ENCODE measurements at regions not wholly inside any gene's neighbourhood (a gene's known extent, or its start where the extent isn't known, plus 50 kb on each side); places are given as distances from the start of the nearest gene placed in this dataset.

DNA sequence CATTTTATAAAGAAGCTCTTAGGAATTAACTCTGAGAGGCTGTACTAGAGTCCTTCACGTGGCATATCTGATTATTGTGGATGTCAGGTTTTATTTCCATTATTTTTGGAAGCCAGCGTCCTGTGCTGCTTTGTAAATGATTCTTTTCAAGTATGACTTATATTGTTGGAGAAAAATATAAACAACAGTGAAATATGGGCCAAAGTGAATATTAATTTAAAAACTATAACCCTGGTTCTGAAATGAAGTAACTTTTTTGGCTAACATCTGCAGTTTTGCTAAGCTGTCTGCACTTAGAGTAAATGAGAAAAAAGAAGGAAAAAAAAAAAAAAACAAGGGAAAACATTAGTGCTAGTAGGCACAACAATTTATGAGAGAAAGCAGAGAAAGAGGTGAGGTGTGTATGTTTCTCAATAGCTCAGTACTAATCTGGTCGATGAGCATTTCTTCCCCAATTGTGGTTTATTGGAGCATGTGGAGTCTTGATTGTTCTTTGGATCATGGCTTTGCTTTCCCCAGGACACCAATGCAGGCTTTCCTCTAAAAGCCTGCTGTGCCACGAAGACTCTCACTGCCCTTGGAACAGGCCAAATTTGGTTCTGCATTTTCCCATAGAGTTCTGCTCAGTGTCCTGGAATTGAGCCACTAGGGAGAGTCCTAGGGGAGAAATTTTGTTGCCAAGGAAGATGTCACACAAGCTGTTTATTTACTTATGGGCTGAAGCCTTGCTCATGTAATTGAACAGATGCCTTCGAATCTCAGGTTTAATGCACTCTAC is 273.3 kb downstream of the DKK2 start:
- WGBS, 2 donors: 34 to 45% methylated on average over 5 of the region's 5 CpGs
- intact Hi-C loops (cut with DNase I): no loop called here
- H3K27ac ChIP-seq: no peak overlapping the region

DNA sequence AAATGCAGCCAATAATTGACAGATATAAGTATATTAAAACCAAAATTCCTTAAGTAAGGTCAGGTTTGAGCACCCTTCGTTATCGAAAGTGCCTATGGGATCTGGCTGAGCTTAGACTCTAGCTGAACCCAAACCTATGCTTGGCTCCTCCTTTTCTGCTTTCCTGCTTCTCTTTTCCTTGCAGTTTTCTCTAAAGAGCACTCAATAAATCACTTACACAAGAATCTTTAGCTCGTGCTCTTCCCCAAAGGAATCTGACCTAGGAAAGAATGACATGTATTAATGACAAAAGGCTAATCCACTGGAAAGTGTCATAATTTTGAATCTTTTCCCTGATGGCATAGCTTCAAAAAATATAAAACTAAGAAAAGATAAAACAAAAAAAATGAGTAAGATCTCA is 282.7 kb downstream of the DKK2 start:
- 25 to 26% methylated on average over 3 of the region's 3 CpGs for WGBS, 2 donors
- no peak for DNase-seq

More for the DNA sequence above, 273.3 kb downstream of the DKK2 start:
- no peaks in the 10 kb centered on the region for H3K9me3 ChIP-seq
- no peak for TF ChIP-seq POLR2A (IDR thresholded peaks at IDR 0.05)
- TF ChIP-seq, protein P1, sequence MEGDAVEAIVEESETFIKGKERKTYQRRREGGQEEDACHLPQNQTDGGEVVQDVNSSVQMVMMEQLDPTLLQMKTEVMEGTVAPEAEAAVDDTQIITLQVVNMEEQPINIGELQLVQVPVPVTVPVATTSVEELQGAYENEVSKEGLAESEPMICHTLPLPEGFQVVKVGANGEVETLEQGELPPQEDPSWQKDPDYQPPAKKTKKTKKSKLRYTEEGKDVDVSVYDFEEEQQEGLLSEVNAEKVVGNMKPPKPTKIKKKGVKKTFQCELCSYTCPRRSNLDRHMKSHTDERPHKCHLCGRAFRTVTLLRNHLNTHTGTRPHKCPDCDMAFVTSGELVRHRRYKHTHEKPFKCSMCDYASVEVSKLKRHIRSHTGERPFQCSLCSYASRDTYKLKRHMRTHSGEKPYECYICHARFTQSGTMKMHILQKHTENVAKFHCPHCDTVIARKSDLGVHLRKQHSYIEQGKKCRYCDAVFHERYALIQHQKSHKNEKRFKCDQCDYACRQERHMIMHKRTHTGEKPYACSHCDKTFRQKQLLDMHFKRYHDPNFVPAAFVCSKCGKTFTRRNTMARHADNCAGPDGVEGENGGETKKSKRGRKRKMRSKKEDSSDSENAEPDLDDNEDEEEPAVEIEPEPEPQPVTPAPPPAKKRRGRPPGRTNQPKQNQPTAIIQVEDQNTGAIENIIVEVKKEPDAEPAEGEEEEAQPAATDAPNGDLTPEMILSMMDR (IDR thresholded peaks at IDR 0.05): no peak
- ATAC-seq (no peak), DNase-seq (no peak)
- no peaks in the 10 kb centered on the region for H3K36me3 ChIP-seq (replicated peaks in 1 of 2; ENCODE audit: insufficient read depth in 1 of 2, low read depth in 2 of 2)
- no peaks in the 10 kb centered on the region for H3K4me1 ChIP-seq
- H3K27me3 ChIP-seq: no peaks in the 10 kb centered on the region
- H3K4me3 ChIP-seq: no peak overlapping the region

GRCh38 chr4:106746451-106746850 is 289.7 kb downstream of the DKK2 start:
- H3K9me3 ChIP-seq: no peaks in the 10 kb centered on the region
- DNase-seq (no peak), ATAC-seq (no peak)
- no peaks in the 10 kb centered on the region for H3K27me3 ChIP-seq
- TF ChIP-seq, protein P1 (IDR thresholded peaks at IDR 0.05): no peak
- no peak for TF ChIP-seq POLR2A (IDR thresholded peaks at IDR 0.05)
- no peak overlapping the region for H3K4me3 ChIP-seq
- no peaks in the 10 kb centered on the region for H3K36me3 ChIP-seq (replicated peaks in 1 of 2; ENCODE audit: insufficient read depth in 1 of 2, low read depth in 2 of 2)
- intact Hi-C loops (cut with DNase I): no loop called here
- H3K4me1 ChIP-seq: no peaks in the 10 kb centered on the region
- H3K27ac ChIP-seq: no peak overlapping the region

More for the DNA sequence above, 282.7 kb downstream of the DKK2 start:
- no peaks in the 10 kb centered on the region for H3K9me3 ChIP-seq
- TF ChIP-seq, protein P1 (IDR thresholded peaks at IDR 0.05): no peak
- no peak for TF ChIP-seq POLR2A (IDR thresholded peaks at IDR 0.05)
- ATAC-seq: no peak
- no peaks in the 10 kb centered on the region for H3K4me1 ChIP-seq
- no peaks in the 10 kb centered on the region for H3K27me3 ChIP-seq
- no peak overlapping the region for H3K27ac ChIP-seq
- intact Hi-C loops (cut with DNase I): no loop called here
- H3K36me3 ChIP-seq (replicated peaks in 1 of 2; ENCODE audit: insufficient read depth in 1 of 2, low read depth in 2 of 2): no peaks in the 10 kb centered on the region
- no peak overlapping the region for H3K4me3 ChIP-seq

- Histone ChIP-seq H3K4me1 (no peaks in the 10 kb centered on the region), H3K27ac (no peak overlapping the region), H3K9me3 (no peaks in the 10 kb centered on the region), H3K4me3 (no peak overlapping the region), H3K36me3 (replicated peaks in 1 of 2; ENCODE audit: insufficient read depth in 1 of 2, low read depth in 2 of 2) (no peaks in the 10 kb centered on the region), H3K27me3 (no peaks in the 10 kb centered on the region)
- ATAC-seq (no peak), DNase-seq (no peak)
- no peak for TF ChIP-seq POLR2A (IDR thresholded peaks at IDR 0.05)
- TF ChIP-seq, protein P1 (IDR thresholded peaks at IDR 0.05): no peak
- 30 to 32% methylated on average over 5 of the region's 5 CpGs for WGBS, 2 donors
- intact Hi-C loops (cut with DNase I): no loop called here
Measured at GRCh38 chr4:106738121-106738520, 298.0 kb downstream of the DKK2 start.

DNA sequence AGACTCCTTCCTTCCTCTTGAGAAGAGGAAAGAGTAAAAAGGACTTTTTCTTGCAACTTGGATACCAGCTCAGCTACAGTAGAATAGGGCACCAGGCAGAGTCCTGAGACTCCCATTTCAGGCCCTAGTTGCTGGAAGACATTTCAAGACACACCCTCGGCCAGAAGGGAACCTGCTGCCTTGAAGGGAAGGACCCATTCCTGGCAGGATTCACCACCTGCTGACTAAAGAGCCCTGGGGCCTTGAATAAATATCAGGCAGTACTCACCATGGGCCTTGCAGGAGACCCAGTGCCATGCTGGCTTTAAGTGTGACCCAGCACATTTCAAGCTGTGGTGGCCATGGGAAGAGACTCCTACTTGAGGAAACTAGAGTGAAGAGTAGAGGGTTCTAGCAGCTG is 317.6 kb downstream of the DKK2 start:
- Histone ChIP-seq H3K4me1 (no peaks in the 10 kb centered on the region), H3K36me3 (replicated peaks in 1 of 2; ENCODE audit: insufficient read depth in 1 of 2, low read depth in 2 of 2) (no peaks in the 10 kb centered on the region), H3K9me3 (no peaks in the 10 kb centered on the region), H3K27me3 (no peaks in the 10 kb centered on the region), H3K4me3 (no peak overlapping the region), H3K27ac (no peak overlapping the region)
- no peak for ATAC-seq
- DNase-seq: no peak
- WGBS, 2 donors: 11 to 17% methylated on average over 1 of the region's 1 CpG
- intact Hi-C loops (cut with DNase I): no loop called here
- TF ChIP-seq, protein P1 (IDR thresholded peaks at IDR 0.05): no peak
- TF ChIP-seq POLR2A (IDR thresholded peaks at IDR 0.05): no peak
